Spleen (tissue), 7 donors: ENCODE measurements at regions not wholly inside any gene's neighbourhood (a gene's known extent, or its start where the extent isn't known, plus 50 kb on each side); places are given as distances from the start of the nearest gene placed in this dataset.

Source experiments
- CTCF ChIP-seq, 11 experiments: fragments of 200-600 bp in 7 of 11; fragments of 450-650 bp in 4 of 11; sonication (generic) in 4 of 11; IDR thresholded peaks in 8 of 11; conservative IDR thresholded peaks in 3 of 11; 1 replicate in 7 of 11; 2 replicates in 4 of 11; pipeline versions ENCODE4 v1.4.0 to v1.8.0; 2016 to 2021; ENCODE audit warnings: antibody characterized with exemption in 11 of 11, inconsistent platforms in 4 of 11, mild to moderate bottlenecking in 1 of 11
- POLR2A ChIP-seq, 3 donors: fragments of 450-650 bp; IDR thresholded peaks; one replicate each; pipeline ENCODE4 v1.5.1; 2017; ENCODE audit warnings: antibody characterized with exemption in 3 of 3, mild to moderate bottlenecking in 1 of 3
- donor health status: DM: no; HTN: no; CAD: no; lungs with moderate emphysema.
- donor health status: DM: no; HTN: no; CAD: no.
- donor health status: DM: no; HTN: no; CAD: no.

DNA sequence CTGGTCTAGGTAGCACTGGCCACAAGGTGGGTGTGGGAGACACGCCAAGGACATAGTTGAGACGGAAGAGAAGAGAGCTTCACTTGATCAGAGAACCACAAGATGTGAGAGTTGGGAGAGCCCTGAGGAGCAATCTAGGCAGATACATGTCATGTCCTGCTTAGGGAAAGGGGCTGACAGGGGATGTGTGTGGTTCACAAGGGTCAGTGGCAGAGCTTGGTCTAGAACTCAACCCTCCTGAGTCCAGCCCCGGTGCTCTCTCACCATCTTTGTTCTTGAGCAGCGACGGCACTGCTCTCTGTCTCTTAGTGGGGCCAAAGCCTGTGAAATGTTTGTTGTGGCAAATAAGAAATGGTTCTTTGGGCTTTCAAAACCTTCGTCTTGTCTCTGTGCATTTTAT, 243.5 kb upstream of the ROPN1 start:
- TF ChIP-seq CTCF (IDR thresholded peaks at IDR 0.05 in 8 of 11, conservative IDR thresholded peaks at IDR 0.05 in 3 of 11) (no peak), POLR2A (IDR thresholded peaks at IDR 0.05) (no peak)
